Uterus (tissue), 2 donors: ENCODE measurements at regions not wholly inside any gene's neighbourhood (a gene's known extent, or its start where the extent isn't known, plus 50 kb on each side); places are given as distances from the start of the nearest gene placed in this dataset.

ENCODE experiments used
- POLR2A ChIP-seq, 2 donors: fragments of 450-650 bp; IDR thresholded peaks; one replicate each; pipeline ENCODE4 v1.6.1; 2016; ENCODE audit warnings: antibody characterized with exemption in 2 of 2, mild to moderate bottlenecking in 1 of 2, moderate library complexity in 1 of 2
- TF ChIP-seq, protein P1 (sequence below), 4 experiments: fragments of 200-600 bp in 2 of 4; fragments of 450-650 bp in 2 of 4; sonication (generic) in 2 of 4; IDR thresholded peaks; one replicate each; pipeline ENCODE4 v1.5.1; 2016 to 2019; ENCODE audit warnings: antibody characterized with exemption in 4 of 4, mild to moderate bottlenecking in 2 of 4, moderate library complexity in 1 of 4

DNA sequence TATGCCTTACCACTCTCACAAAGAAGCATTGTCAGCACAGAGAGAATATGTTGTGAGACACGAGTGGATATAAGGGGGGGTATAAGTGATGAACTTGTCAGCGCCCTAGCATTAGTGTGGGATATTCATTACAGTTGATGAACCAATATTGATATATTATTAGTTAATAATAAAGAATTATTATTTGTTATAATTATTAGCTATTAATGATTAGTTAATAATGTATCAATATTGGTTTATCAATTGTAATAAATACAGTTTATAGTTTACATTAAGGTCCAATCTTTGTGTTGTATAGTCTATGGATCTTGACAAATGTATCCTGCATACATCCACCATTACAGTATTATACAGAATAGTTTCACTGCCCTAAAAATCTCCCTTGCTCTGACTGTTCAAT, 120.2 kb upstream of the NCAM2 start:
- TF ChIP-seq, protein P1, sequence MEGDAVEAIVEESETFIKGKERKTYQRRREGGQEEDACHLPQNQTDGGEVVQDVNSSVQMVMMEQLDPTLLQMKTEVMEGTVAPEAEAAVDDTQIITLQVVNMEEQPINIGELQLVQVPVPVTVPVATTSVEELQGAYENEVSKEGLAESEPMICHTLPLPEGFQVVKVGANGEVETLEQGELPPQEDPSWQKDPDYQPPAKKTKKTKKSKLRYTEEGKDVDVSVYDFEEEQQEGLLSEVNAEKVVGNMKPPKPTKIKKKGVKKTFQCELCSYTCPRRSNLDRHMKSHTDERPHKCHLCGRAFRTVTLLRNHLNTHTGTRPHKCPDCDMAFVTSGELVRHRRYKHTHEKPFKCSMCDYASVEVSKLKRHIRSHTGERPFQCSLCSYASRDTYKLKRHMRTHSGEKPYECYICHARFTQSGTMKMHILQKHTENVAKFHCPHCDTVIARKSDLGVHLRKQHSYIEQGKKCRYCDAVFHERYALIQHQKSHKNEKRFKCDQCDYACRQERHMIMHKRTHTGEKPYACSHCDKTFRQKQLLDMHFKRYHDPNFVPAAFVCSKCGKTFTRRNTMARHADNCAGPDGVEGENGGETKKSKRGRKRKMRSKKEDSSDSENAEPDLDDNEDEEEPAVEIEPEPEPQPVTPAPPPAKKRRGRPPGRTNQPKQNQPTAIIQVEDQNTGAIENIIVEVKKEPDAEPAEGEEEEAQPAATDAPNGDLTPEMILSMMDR (IDR thresholded peaks at IDR 0.05) = no peak
- no peak for TF ChIP-seq POLR2A (IDR thresholded peaks at IDR 0.05)
